GM23338 (cell line): ENCODE measurements at regions not wholly inside any gene's neighbourhood (a gene's known extent, or its start where the extent isn't known, plus 50 kb on each side); places are given as distances from the start of the nearest gene placed in this dataset.

Experiments used
- ATAC-seq: fragments of 200-7000 bp; cut with Tn5 transposase; 3 replicates; pipeline ENCODE4 v1.9.1; 2020
- DNase-seq: peaks from one replicate; pipeline ENCODE4 v3.0.0-alpha.2; 2015; ENCODE audit warnings: low spot score
- H2AFZ ChIP-seq: fragments of 200-600 bp; sonication (generic); 2 replicates; pipeline ENCODE4 v1.8.0; 2016; ENCODE audit warnings: antibody characterized with exemption, mild to moderate bottlenecking, moderate library complexity
- H3F3A ChIP-seq: fragments of 200-600 bp; sonication (generic); replicated peaks from 2 replicates; pipeline ENCODE4 v1.8.0; 2017; ENCODE audit warnings: antibody characterized with exemption, mixed run types, low read depth
- H3K27ac ChIP-seq: fragments of 200-600 bp; sonication (generic); 2 replicates; pipeline ENCODE4 v1.6.1; 2016; ENCODE audit warnings: low read depth
- H3K27me3 ChIP-seq: fragments of 200-600 bp; sonication (generic); 2 replicates; pipeline ENCODE4 v1.8.0; 2016; ENCODE audit warnings: mild to moderate bottlenecking, mixed run types, moderate library complexity; ENCODE audit not compliant: insufficient read depth
- H3K36me3 ChIP-seq: fragments of 200-600 bp; sonication (generic); 2 replicates; pipeline ENCODE4 v1.8.0; 2016; ENCODE audit warnings: mild to moderate bottlenecking; ENCODE audit not compliant: insufficient read depth
- H3K4me1 ChIP-seq: fragments of 200-600 bp; sonication (generic); 2 replicates; pipeline ENCODE4 v1.8.0; 2016; ENCODE audit warnings: mild to moderate bottlenecking, moderate library complexity; ENCODE audit not compliant: insufficient read depth
- H3K4me2 ChIP-seq: fragments of 200-600 bp; sonication (generic); 2 replicates; pipeline ENCODE4 v1.7.1; 2017; ENCODE audit warnings: mixed run types
- H3K4me3 ChIP-seq: fragments of 200-600 bp; sonication (generic); 2 replicates; pipeline ENCODE4 v1.6.1; 2016; ENCODE audit warnings: mixed run types
- H3K79me2 ChIP-seq: fragments of 200-600 bp; sonication (generic); replicated peaks from 2 replicates; pipeline ENCODE4 v1.8.0; 2017; ENCODE audit warnings: mild to moderate bottlenecking; ENCODE audit not compliant: insufficient read depth
- H3K9me2 ChIP-seq: fragments of 200-600 bp; sonication (generic); 2 replicates; pipeline ENCODE4 v1.8.0; 2017; ENCODE audit not compliant: insufficient read depth
- H4K20me1 ChIP-seq: fragments of 200-600 bp; sonication (generic); replicated peaks from 2 replicates; pipeline ENCODE4 v1.8.0; 2017; ENCODE audit warnings: mild to moderate bottlenecking; ENCODE audit not compliant: insufficient read depth
- H3K27ac Mint-ChIP-seq: 2 replicates; pipeline ENCODE4 v1.8.0; 2020; ENCODE audit warnings: inconsistent platforms, mild to moderate bottlenecking, moderate library complexity, mixed read lengths
- H3K27me3 Mint-ChIP-seq: 3 replicates; pipeline ENCODE4 v1.8.0; 2022; ENCODE audit warnings: low read depth, mild to moderate bottlenecking, moderate library complexity, mixed read lengths, inconsistent platforms; ENCODE audit not compliant: insufficient read depth, poor library complexity
- H3K36me3 Mint-ChIP-seq: 3 replicates; pipeline ENCODE4 v1.8.0; 2021; ENCODE audit warnings: low read depth, mild to moderate bottlenecking, inconsistent platforms, moderate library complexity, mixed read lengths
- H3K4me1 Mint-ChIP-seq: 3 replicates; pipeline ENCODE4 v1.8.0; 2020; ENCODE audit warnings: mild to moderate bottlenecking, inconsistent platforms, mixed read lengths
- H3K4me3 Mint-ChIP-seq: 3 replicates; pipeline ENCODE4 v1.8.0; 2021; ENCODE audit warnings: moderate library complexity, mild to moderate bottlenecking, inconsistent platforms, mixed read lengths
- H3K9me3 Mint-ChIP-seq: 3 replicates; pipeline ENCODE4 v1.8.0; 2020; ENCODE audit warnings: moderate library complexity, mild to moderate bottlenecking, inconsistent platforms, mixed read lengths
- CTCF ChIP-seq, 2 experiments: fragments of 200-600 bp in 1 of 2; sonication (generic) in 1 of 2; conservative IDR thresholded peaks; 2 replicates each; pipeline versions ENCODE4 v1.5.1 to v1.6.1; 2016 to 2017; ENCODE audit warnings: antibody characterized with exemption in 2 of 2, low read depth in 2 of 2, mild to moderate bottlenecking in 2 of 2, moderate library complexity in 1 of 2
- NANOG ChIP-seq: IDR thresholded peaks from 2 replicates; pipeline ENCODE4 v1.6.1; 2016; ENCODE audit warnings: antibody characterized with exemption, borderline replicate concordance
- POLR2AphosphoS5 ChIP-seq: IDR thresholded peaks from 2 replicates; pipeline ENCODE4 v1.6.1; 2016; ENCODE audit warnings: antibody characterized with exemption, low read depth
- REST ChIP-seq: IDR thresholded peaks from one replicate; pipeline ENCODE4 v1.6.1; 2018; ENCODE audit warnings: antibody characterized with exemption; ENCODE audit not compliant: unreplicated experiment
- STAT1 ChIP-seq: IDR thresholded peaks from one replicate; pipeline ENCODE4 v1.6.1; 2016; ENCODE audit warnings: antibody characterized with exemption; ENCODE audit not compliant: unreplicated experiment
- ZNF331 ChIP-seq: fragments of 250-450 bp; sonication (Bioruptor Pico); IDR thresholded peaks from 2 replicates; pipeline ENCODE4 v1.5.0; 2020; ENCODE audit warnings: low read depth, mild to moderate bottlenecking, moderate library complexity
- ZNF462 ChIP-seq: fragments of 250-450 bp; sonication (Bioruptor Pico); IDR thresholded peaks from 2 replicates; pipeline ENCODE4 v1.5.0; 2020; ENCODE audit warnings: mild to moderate bottlenecking, moderate library complexity

GRCh38 chr4:169342906-169343564, 72.3 kb upstream of the SH3RF1 start:
- Mint-ChIP-seq H3K27ac (no peak overlapping the region), H3K4me3 (no peak overlapping the region), H3K27me3 (peaks cover 2% of the 10 kb centered on the region), H3K9me3 (no peaks in the 10 kb centered on the region), H3K36me3 (no peaks in the 10 kb centered on the region), H3K4me1 (no peaks in the 10 kb centered on the region; the same call in 1 of the 3 replicates)
- Histone ChIP-seq H3K36me3 (no peaks in the 10 kb centered on the region), H3K4me3 (no peak overlapping the region), H3F3A (no peaks in the 10 kb centered on the region), H3K4me2 (no peak overlapping the region), H3K79me2 (no peaks in the 10 kb centered on the region), H2AFZ (no peak overlapping the region), H3K27ac (no peak overlapping the region), H4K20me1 (no peaks in the 10 kb centered on the region), H3K27me3 (no peaks in the 10 kb centered on the region), H3K4me1 (no peaks in the 10 kb centered on the region), H3K9me2 (peaks cover 15% of the 10 kb centered on the region; the same call in 1 of the 2 replicates)
- no peak for TF ChIP-seq CTCF (conservative IDR thresholded peaks at IDR 0.05; ENCODE audit: low read depth in 2 of 2)
- TF ChIP-seq REST = no peak
- TF ChIP-seq ZNF462 (CRISPR knock-in tag) = no peak
- no peak for TF ChIP-seq POLR2AphosphoS5
- no peak for TF ChIP-seq ZNF331 (CRISPR knock-in tag)
- no peak for TF ChIP-seq STAT1
- no peak for TF ChIP-seq NANOG
- DNase-seq (no peak), ATAC-seq (no peak)
